ENCODE measurements at regions not wholly inside any gene's neighbourhood (a gene's known extent, or its start where the extent isn't known, plus 50 kb on each side); places are given as distances from the start of the nearest gene placed in this dataset.
"Not testable (repeated sequence)": the region's sequence is repeated elsewhere in the genome, so short reads cannot be mapped to it uniquely, and the experiment has no call there.

DNA sequence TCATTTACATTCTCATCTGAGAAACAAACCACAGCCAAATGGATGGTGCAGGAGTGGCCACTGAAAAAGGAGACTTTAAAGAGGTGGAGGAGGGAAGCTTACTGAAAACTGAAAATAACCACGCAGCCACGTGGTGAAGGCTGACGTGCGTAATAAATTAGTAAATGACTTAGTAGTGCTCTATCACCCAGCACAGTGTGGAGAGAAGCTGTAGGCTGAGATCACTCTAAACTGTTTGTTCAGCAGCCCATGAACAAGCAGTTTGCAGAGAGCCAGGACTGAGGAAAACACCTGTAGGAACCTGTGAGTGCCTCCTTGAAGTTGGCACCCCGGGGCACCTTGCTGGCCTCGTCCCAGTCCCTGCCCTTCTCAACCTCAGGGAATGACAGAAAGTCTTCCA lies 193.0 kb downstream of the TXNL1 start:
- H3K27ac ChIP-seq, result no peak overlapping the region
- TF ChIP-seq FOXP2 (optimal IDR thresholded peaks at IDR 0.05; ENCODE audit: control extremely low read depth, extremely low read length, insufficient read depth), result no peak
- no peak for TF ChIP-seq POLR2AphosphoS5 (IDR thresholded peaks at IDR 0.05; ENCODE audit: borderline replicate concordance, low read depth, low read length)
- no peak for TF ChIP-seq EZH2 (IDR thresholded peaks at IDR 0.05)
- no peaks in the 10 kb centered on the region for H3K36me3 ChIP-seq (ENCODE audit: insufficient read depth, low read length)
- no peaks in the 10 kb centered on the region for H3K9me3 ChIP-seq (ENCODE audit: low read depth, low read length)
- no peak overlapping the region for H3K4me3 ChIP-seq
- no peak overlapping the region for H3K9ac ChIP-seq (ENCODE audit: insufficient read length)
- DNase-seq (ENCODE audit: low read depth, low spot score), result no peak

DNA sequence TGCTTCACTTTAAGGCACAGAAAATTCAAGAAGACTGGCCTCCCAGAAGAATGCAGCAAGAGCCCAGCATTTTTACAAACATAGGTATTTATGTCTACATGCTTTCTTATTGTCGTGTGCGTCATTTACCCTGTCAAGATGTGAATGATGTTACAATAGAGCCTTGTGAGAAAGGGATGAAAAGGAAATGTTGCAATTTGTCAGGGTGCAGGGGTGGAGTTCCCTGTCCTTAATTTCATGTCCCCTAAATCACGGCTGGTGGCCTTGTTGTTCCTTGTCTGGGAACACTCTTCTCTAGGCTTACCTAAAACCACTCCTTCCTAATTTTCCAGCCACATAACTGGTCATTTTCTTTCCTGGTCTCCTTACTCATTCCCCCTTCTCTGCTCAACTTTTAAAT lies 194.2 kb downstream of the TXNL1 start:
- H3K4me3 ChIP-seq, result no peak overlapping the region
- H3K9me3 ChIP-seq (ENCODE audit: low read depth, low read length), result no peaks in the 10 kb centered on the region
- no peak for TF ChIP-seq EZH2 (IDR thresholded peaks at IDR 0.05)
- no peak for TF ChIP-seq FOXP2 (optimal IDR thresholded peaks at IDR 0.05; ENCODE audit: control extremely low read depth, extremely low read length, insufficient read depth)
- no peak for TF ChIP-seq POLR2AphosphoS5 (IDR thresholded peaks at IDR 0.05; ENCODE audit: borderline replicate concordance, low read depth, low read length)
- no peak overlapping the region for H3K9ac ChIP-seq (ENCODE audit: insufficient read length)
- H3K27ac ChIP-seq, result no peak overlapping the region
- H3K36me3 ChIP-seq (ENCODE audit: insufficient read depth, low read length), result no peaks in the 10 kb centered on the region
- no peak for DNase-seq (ENCODE audit: low read depth, low spot score)

DNA sequence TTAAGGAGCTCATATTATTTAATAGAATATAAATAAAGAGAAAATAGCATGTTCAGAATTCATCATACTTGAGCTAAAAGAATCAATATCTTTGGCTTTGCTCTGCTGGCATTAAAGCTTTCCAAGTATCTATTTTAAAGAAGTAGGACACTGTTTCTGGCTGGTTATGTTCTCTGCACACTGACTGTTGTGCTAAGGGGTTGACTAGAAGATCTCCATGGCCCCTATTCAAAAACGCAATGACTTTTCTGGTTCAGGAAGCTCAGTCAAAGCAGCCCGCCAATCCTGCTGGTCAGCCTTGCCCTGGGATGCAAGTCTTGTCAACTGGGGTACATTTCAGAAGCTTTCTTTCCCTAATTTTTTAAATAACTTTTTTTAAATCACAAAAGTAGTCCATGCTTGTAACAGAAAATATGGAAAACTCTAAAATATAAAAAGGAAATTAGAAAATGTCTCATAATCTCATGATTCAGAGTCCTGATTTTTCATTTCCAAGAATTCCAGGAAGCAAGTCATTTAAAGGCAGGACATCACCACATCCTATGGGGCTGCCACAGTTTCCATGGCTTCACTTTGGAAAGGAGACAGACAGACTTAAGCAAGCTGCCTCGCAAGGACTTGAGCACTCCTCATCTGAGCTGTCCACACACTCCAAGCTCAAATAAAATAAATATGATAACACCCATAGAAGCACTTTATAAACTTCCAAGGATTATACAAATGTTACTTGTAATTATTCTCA lies 195.1 kb downstream of the TXNL1 start:
- no peak for TF ChIP-seq EZH2 (IDR thresholded peaks at IDR 0.05)
- no peak for TF ChIP-seq FOXP2 (optimal IDR thresholded peaks at IDR 0.05; ENCODE audit: control extremely low read depth, extremely low read length, insufficient read depth)
- no peak for TF ChIP-seq POLR2AphosphoS5 (IDR thresholded peaks at IDR 0.05; ENCODE audit: borderline replicate concordance, low read depth, low read length)

DNA sequence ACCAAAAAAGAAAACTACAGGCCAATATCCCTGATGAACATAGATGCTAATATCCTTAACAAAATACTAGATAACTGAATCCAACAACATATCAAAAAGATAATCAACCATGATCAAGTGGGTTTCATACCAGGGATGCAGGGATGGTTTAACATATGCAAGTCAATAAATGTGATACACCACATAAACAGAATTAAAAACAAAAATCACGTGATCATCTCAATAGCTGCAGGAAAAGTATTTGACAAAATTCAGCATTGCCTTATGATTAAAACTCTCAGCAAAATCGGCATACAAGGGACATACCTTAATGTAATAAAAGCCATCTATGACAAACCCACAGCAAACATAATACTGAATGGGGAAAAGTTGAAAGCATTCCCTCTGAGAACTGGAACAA lies 199.9 kb downstream of the TXNL1 start:
- H3K4me3 ChIP-seq; H3K9me3 ChIP-seq (ENCODE audit: low read depth, low read length); H3K27ac ChIP-seq; DNase-seq (ENCODE audit: low read depth, low spot score); H3K36me3 ChIP-seq (ENCODE audit: insufficient read depth, low read length); H3K9ac ChIP-seq (ENCODE audit: insufficient read length): not testable (repeated sequence)

More for the DNA sequence above, 195.1 kb downstream of the TXNL1 start:
- no peak for DNase-seq (ENCODE audit: low read depth, low spot score)
- H3K9me3 ChIP-seq (ENCODE audit: low read depth, low read length), result no peaks in the 10 kb centered on the region
- no peak overlapping the region for H3K4me3 ChIP-seq
- no peak overlapping the region for H3K27ac ChIP-seq
- H3K9ac ChIP-seq (ENCODE audit: insufficient read length), result no peak overlapping the region
- no peaks in the 10 kb centered on the region for H3K36me3 ChIP-seq (ENCODE audit: insufficient read depth, low read length)

DNA sequence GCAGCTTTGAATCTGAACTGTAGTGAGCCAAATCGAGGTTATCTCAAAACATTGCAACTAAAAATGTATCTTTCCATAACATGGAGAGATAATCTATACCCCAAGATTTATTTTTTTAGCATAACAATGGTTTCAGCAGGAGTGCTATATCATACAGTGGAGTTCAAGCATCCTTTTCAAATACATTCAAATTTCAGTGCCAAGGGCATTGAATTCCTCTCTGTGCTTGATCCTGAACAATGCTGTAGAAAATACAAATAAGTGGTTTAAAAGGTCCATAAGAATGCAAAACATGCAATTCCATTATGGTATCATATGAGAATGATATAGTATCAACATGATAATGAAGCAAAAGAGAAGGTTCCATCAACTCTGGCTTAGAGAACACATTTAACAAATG lies 201.7 kb downstream of the TXNL1 start:
- H3K36me3 ChIP-seq (ENCODE audit: insufficient read depth, low read length), result no peaks in the 10 kb centered on the region
- no peak overlapping the region for H3K9ac ChIP-seq (ENCODE audit: insufficient read length)
- DNase-seq (ENCODE audit: low read depth, low spot score), result no peak
- no peaks in the 10 kb centered on the region for H3K9me3 ChIP-seq (ENCODE audit: low read depth, low read length)
- TF ChIP-seq FOXP2 (optimal IDR thresholded peaks at IDR 0.05; ENCODE audit: control extremely low read depth, extremely low read length, insufficient read depth), result no peak
- TF ChIP-seq POLR2AphosphoS5 (IDR thresholded peaks at IDR 0.05; ENCODE audit: borderline replicate concordance, low read depth, low read length), result no peak
- no peak for TF ChIP-seq EZH2 (IDR thresholded peaks at IDR 0.05)
- no peak overlapping the region for H3K27ac ChIP-seq
- no peak overlapping the region for H3K4me3 ChIP-seq

DNA sequence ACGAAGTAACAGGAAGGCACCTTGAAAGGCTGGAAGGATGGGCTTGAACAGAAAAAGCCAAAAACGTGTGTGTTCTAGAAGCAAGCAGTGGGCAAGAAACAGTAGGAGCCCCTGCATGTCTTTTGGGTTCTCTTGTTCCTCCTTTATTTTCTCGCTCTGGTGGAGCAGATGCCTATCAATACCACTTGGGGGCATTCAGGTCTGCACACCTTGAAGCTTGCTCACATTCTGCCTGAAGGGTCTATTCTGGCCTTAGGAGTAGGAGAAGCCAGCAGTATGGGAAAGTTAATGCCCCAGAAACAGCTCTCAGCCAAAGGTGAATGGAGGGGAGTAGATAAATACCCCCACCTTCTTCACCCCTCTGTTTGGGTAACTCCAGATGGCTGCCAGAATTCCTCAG lies 204.5 kb downstream of the TXNL1 start:
- no peaks in the 10 kb centered on the region for H3K9me3 ChIP-seq (ENCODE audit: low read depth, low read length)
- H3K36me3 ChIP-seq (ENCODE audit: insufficient read depth, low read length), result no peaks in the 10 kb centered on the region
- H3K27ac ChIP-seq, result no peak overlapping the region
- no peak overlapping the region for H3K4me3 ChIP-seq
- no peak for DNase-seq (ENCODE audit: low read depth, low spot score)
- no peak overlapping the region for H3K9ac ChIP-seq (ENCODE audit: insufficient read length)
- TF ChIP-seq POLR2AphosphoS5 (IDR thresholded peaks at IDR 0.05; ENCODE audit: borderline replicate concordance, low read depth, low read length) (no peak), FOXP2 (optimal IDR thresholded peaks at IDR 0.05; ENCODE audit: control extremely low read depth, extremely low read length, insufficient read depth) (no peak)

DNA sequence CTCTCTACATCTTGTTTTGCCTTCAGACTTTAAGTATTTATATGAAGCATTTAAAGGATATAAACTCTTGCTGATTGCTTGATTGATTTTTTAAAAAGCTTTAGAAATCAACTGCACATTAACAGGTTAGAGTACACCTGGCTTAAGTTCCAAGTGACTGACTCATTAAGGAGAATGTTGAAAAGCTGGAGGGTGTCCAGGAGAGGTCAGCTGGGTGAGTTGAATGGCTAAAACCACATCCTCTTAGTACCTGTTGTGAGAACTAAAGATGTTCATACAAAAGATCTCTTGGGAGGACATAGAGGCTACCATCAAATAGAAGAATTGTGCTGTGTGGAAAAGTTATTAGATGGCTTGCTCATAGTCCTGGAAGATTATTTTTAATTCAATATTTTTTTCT lies 206.8 kb downstream of the TXNL1 start:
- no peak overlapping the region for H3K9ac ChIP-seq (ENCODE audit: insufficient read length)
- H3K36me3 ChIP-seq (ENCODE audit: insufficient read depth, low read length), result no peaks in the 10 kb centered on the region
- no peak for DNase-seq (ENCODE audit: low read depth, low spot score)
- no peak for TF ChIP-seq FOXP2 (optimal IDR thresholded peaks at IDR 0.05; ENCODE audit: control extremely low read depth, extremely low read length, insufficient read depth)
- TF ChIP-seq EZH2 (IDR thresholded peaks at IDR 0.05), result no peak
- TF ChIP-seq POLR2AphosphoS5 (IDR thresholded peaks at IDR 0.05; ENCODE audit: borderline replicate concordance, low read depth, low read length), result no peak
- H3K9me3 ChIP-seq (ENCODE audit: low read depth, low read length), result no peaks in the 10 kb centered on the region
- H3K27ac ChIP-seq, result no peak overlapping the region
- no peak overlapping the region for H3K4me3 ChIP-seq

DNA sequence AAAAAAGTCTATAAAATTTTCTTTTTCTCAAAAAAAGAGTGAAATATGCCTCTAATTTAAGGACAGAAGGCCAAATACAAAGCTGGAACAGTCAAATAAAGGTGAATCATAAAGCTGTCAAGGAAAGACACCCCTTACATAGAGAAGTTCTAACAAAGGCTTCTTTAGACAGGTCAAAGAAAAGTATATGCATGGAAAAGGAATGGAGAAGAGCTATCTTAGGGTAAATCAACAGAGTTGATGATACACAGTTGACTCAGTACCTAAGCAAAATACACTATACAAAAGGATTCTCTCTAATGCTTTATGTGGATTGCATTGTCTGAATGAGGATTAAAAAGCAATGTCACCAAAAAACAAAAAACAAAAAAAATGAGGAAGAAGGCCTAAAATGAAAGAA lies 214.8 kb downstream of the TXNL1 start:
- Histone ChIP-seq H3K36me3 (ENCODE audit: insufficient read depth, low read length) (no peaks in the 10 kb centered on the region), H3K27ac (no peak overlapping the region), H3K9ac (ENCODE audit: insufficient read length) (no peak overlapping the region), H3K4me3 (no peak overlapping the region), H3K9me3 (ENCODE audit: low read depth, low read length) (no peaks in the 10 kb centered on the region)
- TF ChIP-seq FOXP2 (optimal IDR thresholded peaks at IDR 0.05; ENCODE audit: control extremely low read depth, extremely low read length, insufficient read depth), result no peak
- TF ChIP-seq EZH2 (IDR thresholded peaks at IDR 0.05), result no peak
- TF ChIP-seq POLR2AphosphoS5 (IDR thresholded peaks at IDR 0.05; ENCODE audit: borderline replicate concordance, low read depth, low read length), result no peak
- DNase-seq (ENCODE audit: low read depth, low spot score), result no peak

DNA sequence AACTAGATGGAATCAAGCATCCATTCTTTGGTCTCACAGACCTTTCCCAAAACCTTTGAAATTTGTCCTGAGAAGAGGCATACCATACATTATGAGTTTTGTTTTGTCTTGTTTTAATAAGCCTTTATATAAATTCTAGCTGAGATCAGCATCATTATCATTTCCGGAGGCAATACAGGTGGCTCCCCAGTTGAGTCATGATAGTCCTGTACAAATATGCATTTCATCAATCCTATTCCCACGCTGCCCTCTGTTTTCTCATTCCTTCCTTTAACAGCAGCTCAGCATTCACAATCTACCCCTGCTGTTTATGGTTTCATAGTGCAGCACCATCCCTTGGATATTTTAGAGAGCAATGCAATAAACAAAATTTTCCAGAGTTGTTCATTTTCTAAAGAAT lies 216.7 kb downstream of the TXNL1 start:
- H3K4me3 ChIP-seq, result no peak overlapping the region
- no peaks in the 10 kb centered on the region for H3K9me3 ChIP-seq (ENCODE audit: low read depth, low read length)
- H3K27ac ChIP-seq, result no peak overlapping the region
- no peak for DNase-seq (ENCODE audit: low read depth, low spot score)
- TF ChIP-seq POLR2AphosphoS5 (IDR thresholded peaks at IDR 0.05; ENCODE audit: borderline replicate concordance, low read depth, low read length) (no peak), EZH2 (IDR thresholded peaks at IDR 0.05) (no peak), FOXP2 (optimal IDR thresholded peaks at IDR 0.05; ENCODE audit: control extremely low read depth, extremely low read length, insufficient read depth) (no peak)
- no peak overlapping the region for H3K9ac ChIP-seq (ENCODE audit: insufficient read length)
- H3K36me3 ChIP-seq (ENCODE audit: insufficient read depth, low read length), result no peaks in the 10 kb centered on the region

DNA sequence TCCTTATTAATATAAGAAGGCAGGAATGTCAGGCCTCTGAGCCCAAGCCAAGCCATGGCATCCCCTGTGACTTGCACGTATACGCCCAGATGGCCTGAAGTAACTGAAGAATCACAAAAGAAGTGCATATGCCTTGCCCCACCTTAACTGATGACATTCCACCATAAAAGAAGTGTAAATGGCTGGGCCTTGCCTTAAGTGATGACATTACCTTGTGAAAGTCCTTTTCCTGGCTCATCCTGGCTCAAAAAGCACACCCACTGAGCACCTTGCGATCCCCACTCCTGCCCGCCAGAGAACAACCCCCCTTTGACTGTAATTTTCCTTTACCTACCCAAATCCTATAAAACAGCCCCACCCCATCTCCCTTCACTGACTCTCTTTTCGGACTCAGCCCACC lies 217.5 kb downstream of the TXNL1 start:
- H3K36me3 ChIP-seq (ENCODE audit: insufficient read depth, low read length); H3K9me3 ChIP-seq (ENCODE audit: low read depth, low read length); H3K27ac ChIP-seq; H3K9ac ChIP-seq (ENCODE audit: insufficient read length); DNase-seq (ENCODE audit: low read depth, low spot score); H3K4me3 ChIP-seq: not testable (repeated sequence)

Data from SK-N-MC (cell line).